ENCODE measurements at regions not wholly inside any gene's neighbourhood (a gene's known extent, or its start where the extent isn't known, plus 50 kb on each side); places are given as distances from the start of the nearest gene placed in this dataset.
"Not testable (repeated sequence)": the region's sequence is repeated elsewhere in the genome, so short reads cannot be mapped to it uniquely, and the experiment has no call there.

DNA sequence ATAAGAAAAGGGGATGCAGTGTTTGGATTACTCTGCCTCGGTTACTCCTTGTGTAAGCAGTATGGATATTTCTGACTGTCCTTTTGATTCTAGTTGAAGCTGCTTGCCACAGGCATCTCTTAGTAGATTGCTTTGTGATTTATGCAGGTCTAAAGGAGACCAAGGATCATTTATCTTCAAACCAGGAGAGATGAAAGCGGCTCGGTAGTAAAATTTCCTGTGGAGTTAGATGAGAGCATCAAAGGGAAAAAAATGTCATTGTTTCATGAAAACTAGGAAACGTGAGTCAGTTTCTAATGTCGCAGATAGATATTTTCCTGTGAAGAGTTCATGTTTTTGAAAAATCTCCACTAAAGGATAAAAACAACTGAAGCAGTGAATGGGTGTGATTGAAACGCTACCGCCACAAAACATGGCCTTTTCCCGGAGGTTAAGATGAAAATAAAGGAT is 254.0 kb upstream of the TBL1XR1 start:
- no peak for DNase-seq (ENCODE audit: low spot score in 2 of 2)
- TF ChIP-seq, protein P1, sequence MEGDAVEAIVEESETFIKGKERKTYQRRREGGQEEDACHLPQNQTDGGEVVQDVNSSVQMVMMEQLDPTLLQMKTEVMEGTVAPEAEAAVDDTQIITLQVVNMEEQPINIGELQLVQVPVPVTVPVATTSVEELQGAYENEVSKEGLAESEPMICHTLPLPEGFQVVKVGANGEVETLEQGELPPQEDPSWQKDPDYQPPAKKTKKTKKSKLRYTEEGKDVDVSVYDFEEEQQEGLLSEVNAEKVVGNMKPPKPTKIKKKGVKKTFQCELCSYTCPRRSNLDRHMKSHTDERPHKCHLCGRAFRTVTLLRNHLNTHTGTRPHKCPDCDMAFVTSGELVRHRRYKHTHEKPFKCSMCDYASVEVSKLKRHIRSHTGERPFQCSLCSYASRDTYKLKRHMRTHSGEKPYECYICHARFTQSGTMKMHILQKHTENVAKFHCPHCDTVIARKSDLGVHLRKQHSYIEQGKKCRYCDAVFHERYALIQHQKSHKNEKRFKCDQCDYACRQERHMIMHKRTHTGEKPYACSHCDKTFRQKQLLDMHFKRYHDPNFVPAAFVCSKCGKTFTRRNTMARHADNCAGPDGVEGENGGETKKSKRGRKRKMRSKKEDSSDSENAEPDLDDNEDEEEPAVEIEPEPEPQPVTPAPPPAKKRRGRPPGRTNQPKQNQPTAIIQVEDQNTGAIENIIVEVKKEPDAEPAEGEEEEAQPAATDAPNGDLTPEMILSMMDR (IDR thresholded peaks at IDR 0.05) = no peak
- no peaks in the 10 kb centered on the region for H3K36me3 ChIP-seq
- H3K4me1 ChIP-seq = peaks cover 0 to 4% of the 10 kb centered on the region in 2 donors
- intact Hi-C loops (cut with DNase I) = loop anchor here (5.0 kb wide), 1 partner anchor 89 kb away; no protein-coding TSS in a partner anchor
- H3K27ac ChIP-seq = no peak overlapping the region
- H3K9me3 ChIP-seq = no peaks in the 10 kb centered on the region
- no peak overlapping the region for H3K4me3 ChIP-seq
- no peaks in the 10 kb centered on the region for H3K27me3 ChIP-seq

DNA sequence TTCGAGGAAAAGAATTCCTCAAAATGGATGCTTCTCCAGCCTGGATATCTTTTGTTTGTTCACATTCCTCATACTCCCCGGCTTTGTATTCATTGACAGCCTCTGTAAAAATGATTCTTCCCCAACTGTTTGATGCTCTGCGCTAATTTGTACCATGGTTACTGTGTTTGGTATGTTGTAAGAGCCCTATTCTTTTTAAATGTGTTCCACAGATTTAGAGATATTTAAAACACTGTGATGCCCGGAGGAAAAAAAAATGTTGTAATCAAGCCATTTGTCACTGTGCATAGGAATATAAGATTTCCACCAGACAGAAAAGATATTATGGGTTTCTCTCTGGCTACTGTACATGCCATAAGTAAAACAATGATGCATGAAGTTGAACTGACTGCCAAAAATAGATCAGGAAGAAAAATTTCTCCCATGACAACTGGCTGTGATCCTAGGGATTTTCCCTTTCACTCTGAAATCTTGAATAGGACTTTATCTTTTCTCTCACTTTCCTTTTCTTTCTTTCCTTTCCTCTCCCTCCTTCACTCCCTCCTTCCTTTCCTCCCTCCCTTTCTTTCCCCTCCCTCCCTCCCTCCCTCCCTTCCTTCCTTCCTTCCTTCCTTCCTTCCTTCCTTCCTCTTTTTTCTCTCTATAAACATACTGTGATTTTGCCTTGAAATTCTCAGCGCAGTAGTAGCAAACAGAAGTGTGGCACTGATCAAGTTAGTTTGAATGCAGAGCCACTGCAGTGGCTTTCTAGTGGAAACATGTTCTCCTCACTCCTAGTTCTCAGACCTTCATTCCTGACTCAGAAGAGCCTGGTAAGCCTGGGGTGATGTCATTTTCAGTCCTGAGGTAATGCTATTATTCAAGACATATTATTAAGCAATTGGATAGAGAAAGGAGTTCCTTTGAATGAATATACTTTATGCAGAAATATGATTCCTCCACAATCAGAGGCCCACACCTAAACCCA is 254.9 kb upstream of the TBL1XR1 start:
- no peaks in the 10 kb centered on the region for H3K36me3 ChIP-seq
- DNase-seq (ENCODE audit: low spot score in 2 of 2) = no peak
- no peaks in the 10 kb centered on the region for H3K27me3 ChIP-seq
- TF ChIP-seq, protein P1 (IDR thresholded peaks at IDR 0.05) = no peak
- intact Hi-C loops (cut with DNase I) = loop anchor here (5.0 kb wide), 1 partner anchor 90 kb away; no protein-coding TSS in a partner anchor
- no peaks in the 10 kb centered on the region for H3K9me3 ChIP-seq
- H3K27ac ChIP-seq = peak overlapping the region in 1 of 2 donors; percentile 15
- H3K4me1 ChIP-seq = peaks cover 0 to 4% of the 10 kb centered on the region in 2 donors
- H3K4me3 ChIP-seq = no peak overlapping the region

DNA sequence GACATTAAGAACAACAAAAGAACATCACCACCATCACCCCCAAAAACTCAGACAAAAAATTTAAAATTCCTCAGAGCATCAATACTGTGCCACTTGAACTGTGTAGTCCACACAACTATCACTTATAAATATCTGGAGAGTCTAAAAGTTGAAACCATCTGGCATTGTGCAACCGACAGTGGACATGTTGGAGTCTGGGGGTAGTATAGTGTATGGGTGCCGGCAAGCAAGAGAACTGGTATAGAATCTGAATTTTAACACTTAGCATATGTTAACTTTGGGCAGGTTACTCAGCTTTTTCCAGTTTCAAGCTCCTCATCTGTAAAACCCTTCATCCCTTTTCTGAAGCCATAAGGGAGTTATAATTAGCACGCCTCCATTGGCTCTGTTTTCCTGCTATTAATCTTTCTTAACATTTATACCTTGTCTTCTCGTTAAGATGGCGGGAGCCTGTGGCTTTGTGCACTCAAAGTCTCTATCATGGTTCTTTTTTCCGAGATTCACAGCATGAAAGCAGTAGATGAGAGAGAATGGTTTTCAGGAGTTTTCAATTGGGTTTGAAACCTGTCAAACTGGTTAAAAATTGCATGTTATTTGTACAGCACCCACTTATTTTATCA is 255.7 kb upstream of the TBL1XR1 start:
- H3K27me3 ChIP-seq = no peaks in the 10 kb centered on the region
- intact Hi-C loops (cut with DNase I) = loop anchor here (5.0 kb wide), 1 partner anchor 91 kb away; no protein-coding TSS in a partner anchor
- H3K36me3 ChIP-seq = no peaks in the 10 kb centered on the region
- no peak overlapping the region for H3K27ac ChIP-seq
- TF ChIP-seq, protein P1 (IDR thresholded peaks at IDR 0.05) = no peak
- H3K4me1 ChIP-seq = peaks cover 0 to 4% of the 10 kb centered on the region in 2 donors
- peaks cover 0 to 6% of the 10 kb centered on the region in 2 donors for H3K9me3 ChIP-seq
- DNase-seq (ENCODE audit: low spot score in 2 of 2) = no peak
- H3K4me3 ChIP-seq = no peak overlapping the region

DNA sequence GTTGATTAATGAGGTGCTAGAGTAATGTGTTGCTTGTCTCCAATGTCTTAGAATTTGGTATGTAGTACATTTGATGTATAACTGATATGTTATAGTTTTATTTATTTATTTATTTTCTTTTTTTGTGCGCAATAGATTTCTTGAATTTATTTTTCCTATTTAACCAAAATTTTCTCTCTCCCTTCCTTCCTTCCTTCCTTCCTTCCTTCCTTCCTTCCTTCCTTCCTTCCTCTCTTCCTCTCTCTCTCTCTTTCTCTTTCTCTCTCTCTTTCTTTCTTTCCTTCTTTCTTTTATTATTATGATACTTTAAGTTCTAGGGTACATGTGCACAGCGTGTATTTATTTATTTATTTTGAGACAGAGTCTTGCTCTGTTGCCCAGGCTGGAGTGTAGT is 256.2 kb upstream of the TBL1XR1 start:
- TF ChIP-seq, protein P1 (IDR thresholded peaks at IDR 0.05) = no peak
- no peaks in the 10 kb centered on the region for H3K27me3 ChIP-seq
- H3K27ac ChIP-seq = no peak overlapping the region
- H3K36me3 ChIP-seq = no peaks in the 10 kb centered on the region
- peaks cover 0 to 6% of the 10 kb centered on the region in 2 donors for H3K9me3 ChIP-seq
- H3K4me3 ChIP-seq = no peak overlapping the region
- DNase-seq (ENCODE audit: low spot score in 2 of 2) = no peak
- peaks cover 0 to 4% of the 10 kb centered on the region in 2 donors for H3K4me1 ChIP-seq
- intact Hi-C loops (cut with DNase I) = loop anchor here (5.0 kb wide), 1 partner anchor 91 kb away; no protein-coding TSS in a partner anchor

DNA sequence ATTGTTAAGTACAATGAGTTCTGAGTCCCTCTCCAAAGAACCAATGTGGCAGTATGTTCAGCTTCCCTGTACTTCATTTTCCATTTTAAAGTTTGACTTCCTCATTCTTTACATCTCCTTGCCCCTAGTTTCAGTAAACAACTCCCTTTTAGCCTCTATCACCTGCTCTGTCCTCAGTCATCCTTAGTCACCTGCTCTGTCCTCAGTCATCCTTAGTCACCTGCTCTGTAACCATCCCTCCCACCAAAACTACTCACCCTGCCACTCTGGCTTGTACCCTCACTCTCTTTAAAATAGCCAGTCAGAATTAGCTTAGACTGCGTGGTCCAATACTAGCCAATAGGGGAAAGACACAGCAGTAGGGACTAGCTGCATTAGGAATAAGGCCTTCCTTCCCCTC is 259.9 kb upstream of the TBL1XR1 start:
- intact Hi-C loops (cut with DNase I); H3K4me1 ChIP-seq; H3K4me3 ChIP-seq; H3K36me3 ChIP-seq; H3K9me3 ChIP-seq; H3K27ac ChIP-seq; DNase-seq (ENCODE audit: low spot score in 2 of 2); H3K27me3 ChIP-seq: not testable (repeated sequence)

DNA sequence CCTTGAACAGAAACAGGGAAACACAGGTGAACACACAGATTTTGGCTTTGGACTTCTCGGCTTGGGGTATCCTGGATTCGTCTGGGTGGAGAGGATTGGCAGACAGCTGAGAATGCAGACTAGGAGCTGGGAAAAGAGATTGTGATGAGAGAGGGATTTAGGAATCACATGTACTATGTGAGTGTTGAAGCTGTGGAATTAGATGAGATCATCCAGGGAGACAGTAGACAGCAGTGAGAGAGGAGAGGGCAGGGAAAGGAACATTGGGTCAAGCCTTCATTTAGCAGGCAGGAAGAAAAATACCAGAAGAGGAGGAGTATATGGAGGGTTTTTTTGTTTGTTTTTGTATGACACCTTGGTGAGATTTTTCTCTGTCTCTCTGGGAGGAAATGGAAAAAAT is 262.1 kb upstream of the TBL1XR1 start:
- peak overlapping the region in 1 of 2 donors; percentile 1 for H3K4me3 ChIP-seq
- no peak overlapping the region for H3K27ac ChIP-seq
- intact Hi-C loops (cut with DNase I) = no loop called here
- H3K4me1 ChIP-seq = peaks cover 0 to 6% of the 10 kb centered on the region in 2 donors
- TF ChIP-seq, protein P1 (IDR thresholded peaks at IDR 0.05) = no peak
- H3K9me3 ChIP-seq = peaks cover 0 to 6% of the 10 kb centered on the region in 2 donors
- no peak for DNase-seq (ENCODE audit: low spot score in 2 of 2)
- no peaks in the 10 kb centered on the region for H3K27me3 ChIP-seq
- H3K36me3 ChIP-seq = no peaks in the 10 kb centered on the region

Data from ascending aorta (tissue), 2 donors.